ENCODE measurements at regions not wholly inside any gene's neighbourhood (a gene's known extent, or its start where the extent isn't known, plus 50 kb on each side); places are given as distances from the start of the nearest gene placed in this dataset.

DNA sequence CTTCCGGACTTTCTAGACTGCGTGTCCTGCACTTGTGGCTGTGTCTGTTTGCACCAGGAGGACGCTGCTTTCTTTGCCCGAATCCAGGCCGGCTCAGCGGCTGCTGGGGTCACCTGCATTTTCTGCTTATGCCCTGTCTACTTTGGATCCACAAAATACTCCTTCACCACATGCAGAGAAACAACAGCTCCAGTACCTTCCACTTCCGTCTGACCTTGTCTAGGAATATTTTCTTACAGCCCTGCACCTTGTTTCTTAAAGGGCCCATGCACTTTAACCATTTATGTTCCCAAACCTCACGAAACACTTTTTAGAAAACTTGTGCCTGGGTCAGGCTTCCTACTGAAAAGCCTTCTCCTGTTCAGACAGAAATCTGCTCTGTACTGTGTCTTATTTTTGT lies 129.4 kb upstream of the NCK2 start:
- Histone ChIP-seq H3K9me2 (ENCODE audit: insufficient read depth) (no peaks in the 10 kb centered on the region), H3K79me2 (ENCODE audit: insufficient read depth, low read length) (no peaks in the 10 kb centered on the region), H3K27ac (ENCODE audit: low read depth, low read length) (no peak overlapping the region), H3K4me2 (ENCODE audit: low read length) (no peak overlapping the region), H3K36me3 (ENCODE audit: control insufficient read depth in 1 of 2, insufficient read depth in 2 of 2, low read length in 2 of 2) (no peaks in the 10 kb centered on the region), H3K4me3 (replicated peaks in 1 of 2; ENCODE audit: low read depth in 1 of 2, low read length in 2 of 2) (no peak overlapping the region), H3K4me1 (ENCODE audit: control insufficient read depth in 1 of 2, insufficient read depth in 2 of 2, low read length in 2 of 2) (no peaks in the 10 kb centered on the region), H4K20me1 (ENCODE audit: insufficient read depth) (no peaks in the 10 kb centered on the region), H2AFZ (ENCODE audit: low read depth, low read length, poor library complexity, severe bottlenecking) (no peak overlapping the region), H3K9ac (ENCODE audit: low read length) (no peak overlapping the region), H3K27me3 (ENCODE audit: insufficient read depth, low read length) (peaks cover 4% of the 10 kb centered on the region; the same call in 1 of the 2 replicates), H3K9me3 (ENCODE audit: control insufficient read depth in 1 of 2, insufficient read depth in 1 of 2, low read depth in 1 of 2, low read length in 2 of 2) (no peaks in the 10 kb centered on the region)
- intact Hi-C loops (cut with micrococcal nuclease): no loop called here
- ChIA-PET CTCF (no interaction called here), RAD21 (ENCODE audit: low non-redundant PET in 1 of 2, low total read pairs in 2 of 2, uncharacterized antibody in 2 of 2, unreplicated experiment in 2 of 2) (no interaction called here), POLR2A (no interaction called here)
- BruUV-seq (replicated peaks): no TSS peak
- ATAC-seq: no peak
- TF ChIP-seq ZFX (IDR thresholded peaks at IDR 0.05) (no peak), ZNF274 (IDR thresholded peaks at IDR 0.05; ENCODE audit: low read depth, low read length) (no peak), YY1 (IDR thresholded peaks at IDR 0.05; ENCODE audit: extremely low read depth, insufficient replicate concordance, low read depth, low read length) (no peak)
- TF ChIP-seq, protein P1, sequence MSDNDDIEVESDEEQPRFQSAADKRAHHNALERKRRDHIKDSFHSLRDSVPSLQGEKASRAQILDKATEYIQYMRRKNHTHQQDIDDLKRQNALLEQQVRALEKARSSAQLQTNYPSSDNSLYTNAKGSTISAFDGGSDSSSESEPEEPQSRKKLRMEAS (IDR thresholded peaks at IDR 0.05): no peak
- TF ChIP-seq, protein P2, sequence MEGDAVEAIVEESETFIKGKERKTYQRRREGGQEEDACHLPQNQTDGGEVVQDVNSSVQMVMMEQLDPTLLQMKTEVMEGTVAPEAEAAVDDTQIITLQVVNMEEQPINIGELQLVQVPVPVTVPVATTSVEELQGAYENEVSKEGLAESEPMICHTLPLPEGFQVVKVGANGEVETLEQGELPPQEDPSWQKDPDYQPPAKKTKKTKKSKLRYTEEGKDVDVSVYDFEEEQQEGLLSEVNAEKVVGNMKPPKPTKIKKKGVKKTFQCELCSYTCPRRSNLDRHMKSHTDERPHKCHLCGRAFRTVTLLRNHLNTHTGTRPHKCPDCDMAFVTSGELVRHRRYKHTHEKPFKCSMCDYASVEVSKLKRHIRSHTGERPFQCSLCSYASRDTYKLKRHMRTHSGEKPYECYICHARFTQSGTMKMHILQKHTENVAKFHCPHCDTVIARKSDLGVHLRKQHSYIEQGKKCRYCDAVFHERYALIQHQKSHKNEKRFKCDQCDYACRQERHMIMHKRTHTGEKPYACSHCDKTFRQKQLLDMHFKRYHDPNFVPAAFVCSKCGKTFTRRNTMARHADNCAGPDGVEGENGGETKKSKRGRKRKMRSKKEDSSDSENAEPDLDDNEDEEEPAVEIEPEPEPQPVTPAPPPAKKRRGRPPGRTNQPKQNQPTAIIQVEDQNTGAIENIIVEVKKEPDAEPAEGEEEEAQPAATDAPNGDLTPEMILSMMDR (IDR thresholded peaks at IDR 0.05 in 2 of 3, conservative IDR thresholded peaks at IDR 0.05 in 1 of 3; ENCODE audit: borderline replicate concordance in 1 of 3, insufficient read depth in 1 of 3, low read depth in 2 of 3, low read length in 2 of 3): no peak
- DNase-seq (ENCODE audit: low read depth, low spot score): no peak

DNA sequence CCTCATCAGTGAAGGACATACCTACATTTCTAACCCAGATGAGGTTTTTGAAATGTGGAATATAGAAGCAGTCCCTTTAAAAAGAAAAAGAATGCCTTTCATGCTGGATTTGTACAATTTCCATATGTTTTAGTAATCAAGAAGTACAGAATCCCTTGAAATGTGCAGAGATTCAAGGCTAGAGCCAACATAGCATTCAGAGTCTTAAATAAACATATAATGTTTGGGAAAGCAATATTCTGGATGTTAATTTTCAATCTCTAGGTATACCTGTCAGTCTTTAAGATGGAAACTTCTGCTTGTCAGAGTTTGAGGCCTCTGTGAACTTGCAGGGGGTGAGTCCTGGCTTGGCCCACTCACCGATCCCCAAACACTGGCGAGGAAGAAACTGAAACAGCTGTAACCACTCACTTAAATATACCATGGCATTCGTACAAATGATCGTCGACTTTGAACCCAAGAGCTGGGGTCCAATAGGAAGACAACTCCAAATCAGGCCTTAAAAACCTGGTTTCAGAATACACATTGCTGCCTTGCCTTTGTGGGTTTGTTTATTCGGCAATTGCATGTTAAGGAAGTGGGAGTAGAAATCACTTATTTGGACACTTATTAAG lies 132.8 kb upstream of the NCK2 start:
- POLR2A ChIA-PET: no interaction called here
- DNase-seq (ENCODE audit: low read depth, low spot score) (no peak), ATAC-seq (no peak)
- Histone ChIP-seq H3K36me3 (ENCODE audit: control insufficient read depth in 1 of 2, insufficient read depth in 2 of 2, low read length in 2 of 2) (no peaks in the 10 kb centered on the region), H3K79me2 (ENCODE audit: insufficient read depth, low read length) (no peaks in the 10 kb centered on the region), H3K27me3 (ENCODE audit: insufficient read depth, low read length) (peaks cover 4% of the 10 kb centered on the region; the same call in 1 of the 2 replicates), H2AFZ (ENCODE audit: low read depth, low read length, poor library complexity, severe bottlenecking) (no peak overlapping the region), H4K20me1 (ENCODE audit: insufficient read depth) (no peaks in the 10 kb centered on the region), H3K9ac (ENCODE audit: low read length) (no peak overlapping the region), H3K4me1 (ENCODE audit: control insufficient read depth in 1 of 2, insufficient read depth in 2 of 2, low read length in 2 of 2) (no peaks in the 10 kb centered on the region), H3K9me2 (ENCODE audit: insufficient read depth) (no peaks in the 10 kb centered on the region), H3K4me3 (replicated peaks in 1 of 2; ENCODE audit: low read depth in 1 of 2, low read length in 2 of 2) (no peak overlapping the region), H3K27ac (ENCODE audit: low read depth, low read length) (no peak overlapping the region), H3K9me3 (ENCODE audit: control insufficient read depth in 1 of 2, insufficient read depth in 1 of 2, low read depth in 1 of 2, low read length in 2 of 2) (no peaks in the 10 kb centered on the region), H3K4me2 (ENCODE audit: low read length) (no peak overlapping the region)
- intact Hi-C loops (cut with micrococcal nuclease): no loop called here
- CTCF ChIA-PET: no interaction called here
- no TSS peak for BruUV-seq (replicated peaks)
- RAD21 ChIA-PET (ENCODE audit: low non-redundant PET in 1 of 2, low total read pairs in 2 of 2, uncharacterized antibody in 2 of 2, unreplicated experiment in 2 of 2): no interaction called here
- TF ChIP-seq EZH2phosphoT487 (IDR thresholded peaks at IDR 0.05; ENCODE audit: borderline replicate concordance) (no peak), SRF (IDR thresholded peaks at IDR 0.05; ENCODE audit: low read depth) (no peak), CEBPB (IDR thresholded peaks at IDR 0.05; ENCODE audit: low read depth) (no peak), SIN3A (IDR thresholded peaks at IDR 0.05; ENCODE audit: low read depth) (no peak), EZH2 (IDR thresholded peaks at IDR 0.05) (no peak), TCF7L2 (IDR thresholded peaks at IDR 0.05; ENCODE audit: borderline replicate concordance, extremely low read depth, insufficient read depth, insufficient read length) (no peak), RAD21 (IDR thresholded peaks at IDR 0.05; ENCODE audit: low read depth) (no peak), YY1 (IDR thresholded peaks at IDR 0.05; ENCODE audit: extremely low read depth, insufficient replicate concordance, low read depth, low read length) (no peak), POLR2AphosphoS5 (IDR thresholded peaks at IDR 0.05; ENCODE audit: low read depth, low read length) (no peak), ELF1 (IDR thresholded peaks at IDR 0.05; ENCODE audit: borderline replicate concordance, low read depth) (no peak), ZNF274 (IDR thresholded peaks at IDR 0.05; ENCODE audit: low read depth, low read length) (no peak), SP1 (IDR thresholded peaks at IDR 0.05; ENCODE audit: low read depth) (no peak)
- TF ChIP-seq, protein P3, sequence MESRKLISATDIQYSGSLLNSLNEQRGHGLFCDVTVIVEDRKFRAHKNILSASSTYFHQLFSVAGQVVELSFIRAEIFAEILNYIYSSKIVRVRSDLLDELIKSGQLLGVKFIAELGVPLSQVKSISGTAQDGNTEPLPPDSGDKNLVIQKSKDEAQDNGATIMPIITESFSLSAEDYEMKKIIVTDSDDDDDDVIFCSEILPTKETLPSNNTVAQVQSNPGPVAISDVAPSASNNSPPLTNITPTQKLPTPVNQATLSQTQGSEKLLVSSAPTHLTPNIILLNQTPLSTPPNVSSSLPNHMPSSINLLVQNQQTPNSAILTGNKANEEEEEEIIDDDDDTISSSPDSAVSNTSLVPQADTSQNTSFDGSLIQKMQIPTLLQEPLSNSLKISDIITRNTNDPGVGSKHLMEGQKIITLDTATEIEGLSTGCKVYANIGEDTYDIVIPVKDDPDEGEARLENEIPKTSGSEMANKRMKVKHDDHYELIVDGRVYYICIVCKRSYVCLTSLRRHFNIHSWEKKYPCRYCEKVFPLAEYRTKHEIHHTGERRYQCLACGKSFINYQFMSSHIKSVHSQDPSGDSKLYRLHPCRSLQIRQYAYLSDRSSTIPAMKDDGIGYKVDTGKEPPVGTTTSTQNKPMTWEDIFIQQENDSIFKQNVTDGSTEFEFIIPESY (IDR thresholded peaks at IDR 0.05; ENCODE audit: extremely low read depth, insufficient replicate concordance, low read length): no peak
- TF ChIP-seq, protein P4, sequence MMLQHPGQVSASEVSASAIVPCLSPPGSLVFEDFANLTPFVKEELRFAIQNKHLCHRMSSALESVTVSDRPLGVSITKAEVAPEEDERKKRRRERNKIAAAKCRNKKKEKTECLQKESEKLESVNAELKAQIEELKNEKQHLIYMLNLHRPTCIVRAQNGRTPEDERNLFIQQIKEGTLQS (IDR thresholded peaks at IDR 0.05): no peak

All from HCT116 (cell line).